WERI-Rb-1 (cell line): ENCODE measurements at regions not wholly inside any gene's neighbourhood (a gene's known extent, or its start where the extent isn't known, plus 50 kb on each side); places are given as distances from the start of the nearest gene placed in this dataset.
A peak's percentile ranks its signal among the peaks of the same experiment; 100 is the strongest.

Source experiments
- DNase-seq: peaks from one replicate; pipeline ENCODE4 v3.0.0-alpha.2; 2020
- H3K27ac ChIP-seq: fragments of 250-450 bp; sonication (Bioruptor Pico); 2 replicates; pipeline ENCODE4 v1.5.1; 2020; ENCODE audit warnings: mild to moderate bottlenecking, moderate library complexity
- H3K27me3 ChIP-seq: fragments of 250-450 bp; sonication (Bioruptor Pico); 2 replicates; pipeline ENCODE4 v1.5.1; 2021; ENCODE audit warnings: mild to moderate bottlenecking, low read depth, moderate library complexity; ENCODE audit not compliant: insufficient read depth, severe bottlenecking
- H3K36me3 ChIP-seq: fragments of 250-450 bp; sonication (Bioruptor Pico); 2 replicates; pipeline ENCODE4 v1.5.1; 2020; ENCODE audit warnings: mild to moderate bottlenecking, moderate library complexity
- H3K4me3 ChIP-seq: 2 replicates; pipeline ENCODE4 v1.5.1; 2011; ENCODE audit warnings: low read depth, mild to moderate bottlenecking, control low read depth, low read length
- H3K9me3 ChIP-seq: fragments of 250-450 bp; sonication (Bioruptor Pico); 2 replicates; pipeline ENCODE4 v1.5.1; 2021; ENCODE audit warnings: mild to moderate bottlenecking, moderate library complexity; ENCODE audit not compliant: severe bottlenecking
- TF ChIP-seq, protein P1 (sequence below): IDR thresholded peaks from 2 replicates; pipeline ENCODE4 v1.5.1; 2011; ENCODE audit warnings: low read depth, mild to moderate bottlenecking, control low read depth, inconsistent platforms, low read length

DNA sequence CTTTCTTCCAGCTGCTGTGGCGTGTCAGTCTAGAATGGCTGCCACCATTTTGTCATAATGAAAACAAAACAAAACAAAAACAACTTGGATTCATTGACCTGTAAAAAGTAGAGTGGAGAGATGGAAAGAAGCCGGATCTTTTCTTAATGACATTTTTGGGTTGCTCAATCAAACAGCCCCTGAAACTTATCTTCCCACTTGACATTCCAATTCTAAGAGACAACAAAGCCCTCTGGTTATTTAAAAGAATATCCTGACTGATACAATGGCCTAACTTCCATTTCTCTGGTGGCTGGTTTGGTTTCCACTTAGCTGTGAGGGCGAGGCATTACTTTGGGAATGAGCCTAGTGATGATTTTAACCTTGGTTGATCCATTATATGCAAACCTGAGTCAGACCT lies 123.7 kb downstream of the AQP4 start:
- no peak for DNase-seq
- no peak overlapping the region for H3K27ac ChIP-seq
- H3K9me3 ChIP-seq, result peaks cover 12% of the 10 kb centered on the region
- H3K36me3 ChIP-seq, result no peaks in the 10 kb centered on the region
- TF ChIP-seq, protein P1, sequence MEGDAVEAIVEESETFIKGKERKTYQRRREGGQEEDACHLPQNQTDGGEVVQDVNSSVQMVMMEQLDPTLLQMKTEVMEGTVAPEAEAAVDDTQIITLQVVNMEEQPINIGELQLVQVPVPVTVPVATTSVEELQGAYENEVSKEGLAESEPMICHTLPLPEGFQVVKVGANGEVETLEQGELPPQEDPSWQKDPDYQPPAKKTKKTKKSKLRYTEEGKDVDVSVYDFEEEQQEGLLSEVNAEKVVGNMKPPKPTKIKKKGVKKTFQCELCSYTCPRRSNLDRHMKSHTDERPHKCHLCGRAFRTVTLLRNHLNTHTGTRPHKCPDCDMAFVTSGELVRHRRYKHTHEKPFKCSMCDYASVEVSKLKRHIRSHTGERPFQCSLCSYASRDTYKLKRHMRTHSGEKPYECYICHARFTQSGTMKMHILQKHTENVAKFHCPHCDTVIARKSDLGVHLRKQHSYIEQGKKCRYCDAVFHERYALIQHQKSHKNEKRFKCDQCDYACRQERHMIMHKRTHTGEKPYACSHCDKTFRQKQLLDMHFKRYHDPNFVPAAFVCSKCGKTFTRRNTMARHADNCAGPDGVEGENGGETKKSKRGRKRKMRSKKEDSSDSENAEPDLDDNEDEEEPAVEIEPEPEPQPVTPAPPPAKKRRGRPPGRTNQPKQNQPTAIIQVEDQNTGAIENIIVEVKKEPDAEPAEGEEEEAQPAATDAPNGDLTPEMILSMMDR, result no peak
- no peak overlapping the region for H3K4me3 ChIP-seq
- H3K27me3 ChIP-seq, result no peaks in the 10 kb centered on the region

DNA sequence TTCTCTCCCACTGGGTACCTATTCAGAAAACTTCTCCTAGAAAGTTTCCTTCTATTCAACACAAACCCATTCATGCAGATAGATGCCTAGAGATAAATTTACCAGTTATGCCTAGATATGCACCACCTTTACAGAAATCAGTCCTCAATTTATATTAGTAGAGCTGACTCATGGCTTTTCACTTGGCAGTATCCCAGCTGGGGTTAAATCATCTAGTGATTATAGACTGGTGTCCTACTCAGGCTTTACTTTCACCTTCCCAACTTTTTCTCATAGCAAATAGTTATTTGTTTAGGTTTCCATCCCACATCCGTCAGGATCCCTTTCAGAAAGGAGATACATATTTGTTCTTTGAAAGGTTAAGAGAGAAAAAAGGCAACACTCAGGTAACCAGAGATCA lies 124.5 kb downstream of the AQP4 start:
- Histone ChIP-seq H3K9me3 (peaks cover 12% of the 10 kb centered on the region), H3K27me3 (no peaks in the 10 kb centered on the region), H3K27ac (peak overlapping the region; percentile 35), H3K36me3 (no peaks in the 10 kb centered on the region), H3K4me3 (no peak overlapping the region)
- no peak for DNase-seq
- TF ChIP-seq, protein P1, result no peak

DNA sequence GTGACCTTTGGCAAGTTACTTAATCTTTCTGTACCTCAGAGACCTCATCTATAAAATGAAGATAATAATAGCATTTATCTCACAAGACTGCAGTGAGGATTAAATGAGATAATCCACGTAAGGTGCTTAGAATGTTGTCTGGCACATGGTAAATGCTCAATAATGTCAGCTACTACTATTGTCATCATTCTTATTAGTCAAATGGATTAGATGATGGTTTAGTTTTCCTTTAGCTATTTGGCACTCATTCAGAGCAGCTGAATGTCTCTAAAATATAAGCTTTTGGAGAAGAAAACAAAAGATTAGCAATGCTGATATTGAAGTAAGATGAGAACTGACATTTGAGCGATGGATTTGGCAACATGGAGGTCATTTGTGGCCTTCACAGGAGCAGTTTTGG lies 125.1 kb downstream of the AQP4 start:
- H3K9me3 ChIP-seq, result peaks cover 12% of the 10 kb centered on the region
- no peaks in the 10 kb centered on the region for H3K36me3 ChIP-seq
- H3K4me3 ChIP-seq, result no peak overlapping the region
- TF ChIP-seq, protein P1, result no peak
- H3K27me3 ChIP-seq, result no peaks in the 10 kb centered on the region
- DNase-seq, result no peak
- peak overlapping the region; percentile 35 for H3K27ac ChIP-seq

DNA sequence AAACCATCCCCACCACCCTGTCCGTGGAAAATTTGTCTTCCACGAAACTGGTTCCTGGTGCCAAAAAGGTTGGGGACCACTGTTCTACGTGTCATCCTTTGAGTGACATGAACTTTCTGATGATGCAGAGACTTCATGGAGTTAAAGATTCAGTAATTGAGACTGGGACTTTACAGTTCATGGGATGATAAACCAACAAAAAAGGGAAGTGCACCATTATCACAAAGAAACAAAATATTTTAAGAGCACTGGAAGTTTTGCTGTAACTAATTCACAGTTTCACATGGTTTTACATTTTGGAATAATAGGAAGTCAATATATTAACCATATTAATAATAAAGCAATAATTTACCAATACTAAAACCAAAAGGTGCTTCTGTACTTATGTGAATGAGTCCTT lies 126.8 kb downstream of the AQP4 start:
- TF ChIP-seq, protein P1, result no peak
- no peak for DNase-seq

DNA sequence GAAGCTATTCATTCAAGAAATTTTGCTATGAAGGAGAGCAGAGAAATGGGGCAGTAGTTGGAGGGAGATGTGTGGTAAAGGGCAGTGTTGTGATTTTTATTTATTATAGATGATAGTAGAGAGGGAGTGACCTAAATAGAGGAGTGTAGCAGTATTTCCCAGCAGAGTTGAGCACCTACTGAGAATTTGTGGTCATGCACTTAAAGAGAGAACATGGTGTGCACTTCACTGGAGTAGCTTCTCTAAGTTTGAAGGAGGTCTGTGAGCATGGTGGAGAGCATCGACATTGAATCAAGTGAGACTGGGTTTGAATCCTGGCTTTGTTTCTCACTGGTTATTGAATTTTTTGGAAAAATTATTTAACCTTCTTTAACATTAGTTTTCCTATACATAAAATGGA lies 129.2 kb downstream of the AQP4 start:
- TF ChIP-seq, protein P1, result no peak
- H3K27ac ChIP-seq, result no peak overlapping the region
- peaks cover 12% of the 10 kb centered on the region for H3K9me3 ChIP-seq
- no peaks in the 10 kb centered on the region for H3K27me3 ChIP-seq
- H3K36me3 ChIP-seq, result no peaks in the 10 kb centered on the region
- no peak overlapping the region for H3K4me3 ChIP-seq
- DNase-seq, result no peak

More for the DNA sequence above, 126.8 kb downstream of the AQP4 start:
- H3K4me3 ChIP-seq, result no peak overlapping the region
- no peaks in the 10 kb centered on the region for H3K36me3 ChIP-seq
- H3K9me3 ChIP-seq, result peaks cover 12% of the 10 kb centered on the region
- H3K27me3 ChIP-seq, result no peaks in the 10 kb centered on the region
- no peak overlapping the region for H3K27ac ChIP-seq

DNA sequence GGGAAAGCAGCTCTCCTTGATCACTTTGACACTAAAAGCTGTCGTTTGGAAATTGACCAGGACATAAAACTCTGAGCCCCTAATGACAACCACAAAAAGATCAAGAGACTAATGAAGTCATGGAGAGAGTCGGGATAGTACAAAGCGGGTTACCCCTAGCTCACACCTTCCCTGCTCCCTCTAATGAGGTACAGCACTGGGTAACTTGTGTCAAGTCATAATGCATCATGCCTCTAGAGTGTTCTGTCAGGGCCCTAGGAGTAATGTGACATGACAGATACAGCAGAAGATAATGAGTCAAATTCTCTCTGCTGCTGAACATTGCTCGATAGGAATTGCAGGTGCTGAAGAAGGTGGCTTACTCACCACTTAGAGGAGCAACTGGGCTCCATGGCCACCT lies 130.7 kb downstream of the AQP4 start:
- no peak overlapping the region for H3K27ac ChIP-seq
- no peak overlapping the region for H3K4me3 ChIP-seq
- H3K9me3 ChIP-seq, result peaks cover 10% of the 10 kb centered on the region
- H3K36me3 ChIP-seq, result no peaks in the 10 kb centered on the region
- no peak for DNase-seq
- TF ChIP-seq, protein P1, result no peak
- no peaks in the 10 kb centered on the region for H3K27me3 ChIP-seq
